Adrenal gland (tissue), 5 donors: ENCODE measurements at regions not wholly inside any gene's neighbourhood (a gene's known extent, or its start where the extent isn't known, plus 50 kb on each side); places are given as distances from the start of the nearest gene placed in this dataset.

Source experiments
- CTCF ChIP-seq, 6 experiments: fragments of 450-650 bp in 4 of 6; fragments of 200-600 bp in 2 of 6; sonication (generic) in 1 of 6; IDR thresholded peaks; 1 replicate in 5 of 6; 2 replicates in 1 of 6; pipeline versions ENCODE4 v1.5.1 to v1.8.0; 2016 to 2021; ENCODE audit warnings: antibody characterized with exemption in 6 of 6, mild to moderate bottlenecking in 2 of 6, moderate library complexity in 1 of 6
- POLR2A ChIP-seq, 2 donors: fragments of 450-650 bp; IDR thresholded peaks; one replicate each; pipeline ENCODE4 v1.6.1; 2017; ENCODE audit warnings: antibody characterized with exemption in 2 of 2, mild to moderate bottlenecking in 2 of 2, moderate library complexity in 1 of 2
- donor health status: DM: no; HTN: no; CAD: no.

GRCh38 chr13:50730496-50731351 lies 112.8 kb downstream of the DLEU7 start:
- TF ChIP-seq CTCF (IDR thresholded peaks at IDR 0.05) (no peak), POLR2A (IDR thresholded peaks at IDR 0.05) (no peak)
